ENCODE measurements at regions not wholly inside any gene's neighbourhood (a gene's known extent, or its start where the extent isn't known, plus 50 kb on each side); places are given as distances from the start of the nearest gene placed in this dataset.

DNA sequence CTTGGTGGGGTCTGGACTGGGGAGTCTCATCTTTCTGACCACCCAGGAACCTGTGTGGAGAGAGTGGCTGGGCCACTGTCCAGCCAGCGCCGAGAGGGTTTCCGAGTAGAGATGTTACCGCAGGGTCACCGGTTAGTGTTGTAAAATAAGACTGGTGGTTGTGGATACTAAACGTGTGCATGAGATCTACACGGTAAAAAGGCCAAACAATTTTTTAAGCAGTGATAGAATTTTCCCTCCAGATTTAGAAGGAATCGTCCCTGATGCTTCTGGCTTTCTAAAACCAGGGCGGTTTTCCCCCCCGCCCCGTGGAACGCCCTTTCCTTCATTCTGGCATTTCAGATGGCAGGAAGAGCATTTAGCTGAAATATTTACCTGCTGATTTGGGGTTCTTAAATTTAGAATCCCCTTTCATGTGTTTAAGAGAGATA lies 72.6 kb upstream of the PPARA start:
- no peak for DNase-seq (ENCODE audit: low read depth, low spot score)

DNA sequence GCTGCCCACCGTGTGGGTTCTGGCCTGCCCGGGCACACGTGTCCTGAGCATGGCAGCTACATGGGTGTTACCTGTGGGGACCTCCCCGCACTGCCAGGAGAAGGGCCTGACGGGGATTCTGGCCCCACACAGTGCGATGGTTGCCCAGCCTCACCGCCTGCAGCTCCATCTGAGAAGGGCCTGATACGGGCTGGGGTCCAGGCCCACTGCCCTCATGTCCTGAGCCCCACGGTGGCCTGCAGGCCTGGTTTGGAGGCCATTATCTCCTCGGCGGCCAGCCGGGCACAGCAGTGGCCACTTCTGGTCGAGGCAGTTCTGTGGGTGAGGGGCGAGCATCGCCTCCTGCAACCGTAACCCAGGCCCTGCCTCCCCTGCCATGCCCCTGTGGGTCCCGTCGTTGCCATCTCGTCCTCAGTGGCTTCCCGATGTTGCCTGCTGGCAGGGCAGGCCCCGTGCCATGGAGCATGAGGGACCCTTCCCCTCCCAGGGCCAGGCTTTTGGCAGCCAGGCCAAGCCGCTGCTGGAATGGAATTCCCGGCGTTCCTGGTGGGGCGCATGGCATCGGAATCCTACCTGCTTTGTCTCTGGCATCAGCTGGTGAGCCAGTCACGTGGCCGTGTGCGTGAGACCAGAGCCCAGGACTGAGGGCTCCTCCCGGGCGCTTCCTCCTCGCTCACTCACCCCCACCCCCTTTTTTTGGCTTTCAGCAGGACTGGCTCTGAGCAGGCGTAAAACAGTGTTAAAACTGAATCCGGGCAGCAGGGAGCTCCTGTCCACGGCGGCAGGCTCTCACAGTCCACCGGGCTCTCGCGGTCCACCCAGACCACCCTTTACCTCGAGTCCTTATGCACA lies 71.9 kb upstream of the PPARA start:
- no peak for DNase-seq (ENCODE audit: low read depth, low spot score)

- no peak for DNase-seq (ENCODE audit: low read depth, low spot score)
Measured at GRCh38 chr22:46079093-46079860, 71.0 kb upstream of the PPARA start.

DNA sequence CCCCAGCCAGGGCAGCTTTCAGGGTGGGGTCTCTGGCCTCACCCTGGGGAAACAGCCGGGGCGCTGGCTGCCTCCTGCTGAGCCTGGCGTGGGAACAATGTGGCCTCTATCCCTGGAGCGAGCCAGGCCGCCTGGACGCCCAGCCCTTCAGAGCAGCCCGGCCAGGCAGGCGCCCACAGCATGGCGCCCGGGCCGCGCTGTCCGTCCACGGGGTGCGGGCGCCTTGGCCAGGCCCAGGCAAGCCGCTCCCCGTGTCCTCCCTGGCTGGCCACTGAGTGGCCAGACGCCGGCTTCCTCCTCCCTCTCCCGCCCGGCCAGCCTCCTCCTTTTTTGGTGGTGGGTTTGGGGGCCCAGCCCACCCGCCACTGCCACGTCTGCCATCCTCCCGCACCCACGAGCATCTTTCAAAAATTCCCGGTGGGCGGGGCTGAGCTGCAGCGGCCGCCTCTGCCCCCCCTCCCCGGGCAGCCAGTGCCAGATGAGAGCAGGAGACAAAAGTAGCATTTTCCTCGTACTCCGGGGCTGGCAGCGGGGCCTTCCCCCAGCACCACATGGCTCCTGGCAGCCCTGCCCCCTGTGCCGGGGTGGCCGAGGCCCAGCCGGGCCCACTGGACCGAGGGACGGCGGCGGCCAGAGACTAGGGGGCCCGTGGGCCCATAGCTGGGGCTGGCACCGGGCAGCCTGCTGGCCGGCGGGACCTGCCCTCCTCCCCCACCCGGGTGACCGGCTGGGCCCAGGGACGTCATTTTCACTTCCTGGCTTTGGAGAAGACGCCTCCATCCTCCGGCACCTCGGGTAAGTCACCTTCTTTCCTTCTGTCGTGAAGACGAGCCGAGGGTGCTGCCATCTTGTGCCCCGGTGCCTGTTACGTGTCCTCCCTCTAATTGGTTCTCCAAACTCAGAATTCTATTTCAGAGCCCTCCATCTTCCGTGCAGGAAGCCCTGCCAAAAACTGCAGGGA lies 70.2 kb upstream of the PPARA start:
- DNase-seq (ENCODE audit: low read depth, low spot score): peak; percentile 60

DNA sequence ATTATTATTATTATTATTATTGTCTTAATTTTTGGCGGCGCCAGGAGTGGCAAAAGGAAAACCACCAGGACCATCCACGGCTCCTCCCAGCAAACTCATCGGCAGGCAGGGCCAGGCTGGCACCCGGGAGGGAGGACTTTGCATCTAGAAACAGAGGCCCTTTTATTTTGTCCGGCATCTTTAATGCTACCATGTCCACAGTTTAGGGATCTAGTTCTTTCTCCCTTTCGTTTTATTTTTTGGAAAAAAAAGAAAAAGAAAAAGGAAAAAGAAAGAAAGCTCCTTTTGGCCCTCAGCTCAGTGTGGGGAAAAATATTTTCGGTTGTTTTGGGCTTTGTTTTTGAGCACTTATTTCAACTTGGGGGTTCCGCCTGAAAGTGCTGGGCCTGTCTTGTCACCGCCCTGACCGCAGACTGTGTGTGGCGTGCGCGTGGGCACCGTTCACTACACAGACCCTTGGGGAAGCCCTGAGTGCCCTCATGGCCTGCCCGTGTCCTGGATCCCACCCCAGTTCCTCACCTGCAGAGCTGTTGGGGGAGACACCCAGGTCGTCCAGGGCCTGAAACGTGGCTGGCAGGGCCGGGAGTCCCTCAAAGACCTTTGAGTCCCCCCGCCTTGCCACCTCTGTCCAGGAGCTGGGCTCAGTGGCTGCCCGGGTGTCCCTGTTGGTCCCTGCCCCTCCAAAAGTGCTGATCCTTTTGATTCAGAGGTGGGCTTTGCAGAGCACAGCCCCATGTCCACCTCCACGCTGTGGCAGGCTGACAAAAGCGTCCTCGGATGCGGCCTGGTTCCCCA lies 69.1 kb upstream of the PPARA start:
- DNase-seq (ENCODE audit: low read depth, low spot score): no peak

- DNase-seq (ENCODE audit: low read depth, low spot score): no peak
Measured at GRCh38 chr22:46081831-46082210, 68.5 kb upstream of the PPARA start.

DNA sequence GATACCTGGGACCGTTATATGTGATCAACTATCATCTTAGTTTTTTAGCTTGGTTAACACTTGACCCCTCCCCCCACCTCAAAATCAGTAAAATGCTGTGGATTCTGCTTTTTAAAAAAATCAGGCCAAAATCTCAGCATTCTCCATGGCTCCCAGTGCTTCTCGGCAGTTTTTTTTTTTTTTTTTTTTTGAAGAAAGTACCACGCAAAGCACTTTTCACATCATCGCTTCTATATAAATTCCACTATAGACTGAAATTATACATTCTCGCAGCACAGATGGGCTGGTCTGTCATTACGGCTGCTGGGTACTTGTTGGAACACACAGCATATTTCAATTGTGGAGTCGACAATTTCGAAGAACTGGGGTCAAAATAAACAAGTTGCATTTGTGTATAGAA lies 67.7 kb upstream of the PPARA start:
- no peak for DNase-seq (ENCODE audit: low read depth, low spot score)

DNA sequence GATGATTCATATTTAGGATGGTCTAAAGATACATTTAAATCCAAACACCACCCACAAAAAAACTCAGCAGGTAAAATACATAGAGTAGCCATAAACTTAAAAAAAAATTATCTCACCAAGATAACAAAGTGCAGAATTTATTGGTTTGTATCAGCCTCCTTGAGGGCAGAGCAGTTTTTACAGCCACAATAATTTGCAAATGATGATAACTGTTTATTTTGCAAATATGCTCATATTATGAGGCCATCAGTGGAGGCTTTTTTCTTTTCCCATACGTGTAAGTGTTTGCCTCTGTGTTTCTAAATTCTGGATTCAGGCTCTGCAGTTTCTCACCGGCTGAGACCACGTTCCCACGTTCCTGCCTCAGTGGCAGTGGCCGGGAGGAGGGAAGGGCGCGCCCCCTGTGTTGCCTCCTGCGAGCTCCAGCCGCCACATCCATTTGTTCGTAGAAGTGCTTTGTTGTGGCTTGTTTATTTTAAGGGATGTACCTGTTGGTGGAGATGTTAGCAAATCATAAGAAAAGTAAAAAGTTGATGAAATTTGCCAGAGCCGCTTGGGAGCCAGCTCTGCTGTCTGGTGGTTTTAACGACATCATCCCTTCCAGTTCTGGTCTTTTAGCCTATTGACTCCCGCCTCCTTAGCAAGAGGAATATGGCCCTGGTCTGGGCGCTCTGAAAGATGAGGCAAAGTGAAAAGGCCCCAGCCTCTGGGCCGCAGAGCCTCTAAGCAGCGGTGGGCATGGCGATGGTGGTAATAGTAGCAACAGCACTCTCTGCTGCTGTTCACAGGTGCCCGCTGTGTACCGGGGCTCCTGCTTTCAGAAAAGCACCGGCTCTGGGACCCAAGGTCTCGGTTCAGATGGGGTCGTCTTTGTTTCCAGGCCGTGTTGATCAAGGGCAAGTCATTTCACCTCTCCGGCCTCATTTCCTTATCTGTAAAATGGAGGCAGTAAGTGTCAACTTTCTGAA lies 66.7 kb upstream of the PPARA start:
- no peak for DNase-seq (ENCODE audit: low read depth, low spot score)

DNA sequence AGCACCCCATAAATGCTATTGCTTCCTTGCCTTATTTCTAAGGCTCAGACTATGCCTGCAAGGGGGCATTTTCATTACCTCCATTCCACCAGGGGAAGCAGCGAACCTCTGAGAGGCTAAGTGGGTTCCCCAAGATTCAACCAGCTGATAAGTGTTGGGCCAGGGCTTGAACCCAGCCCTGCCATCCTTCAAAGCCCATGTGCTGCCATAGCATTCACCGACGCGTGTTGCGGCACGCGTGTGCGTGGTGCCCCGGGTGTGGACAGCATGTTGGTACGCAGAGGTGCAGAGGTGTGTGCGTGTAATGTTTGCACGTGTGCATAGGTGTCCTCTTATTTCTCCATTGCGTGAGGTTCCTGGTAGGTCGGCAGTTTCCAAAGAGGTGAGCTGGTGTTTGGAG lies 66.0 kb upstream of the PPARA start:
- DNase-seq (ENCODE audit: low read depth, low spot score): no peak

- peak; percentile 84 for DNase-seq (ENCODE audit: low read depth, low spot score)
Measured at GRCh38 chr22:46084943-46085827, 65.1 kb upstream of the PPARA start.

DNA sequence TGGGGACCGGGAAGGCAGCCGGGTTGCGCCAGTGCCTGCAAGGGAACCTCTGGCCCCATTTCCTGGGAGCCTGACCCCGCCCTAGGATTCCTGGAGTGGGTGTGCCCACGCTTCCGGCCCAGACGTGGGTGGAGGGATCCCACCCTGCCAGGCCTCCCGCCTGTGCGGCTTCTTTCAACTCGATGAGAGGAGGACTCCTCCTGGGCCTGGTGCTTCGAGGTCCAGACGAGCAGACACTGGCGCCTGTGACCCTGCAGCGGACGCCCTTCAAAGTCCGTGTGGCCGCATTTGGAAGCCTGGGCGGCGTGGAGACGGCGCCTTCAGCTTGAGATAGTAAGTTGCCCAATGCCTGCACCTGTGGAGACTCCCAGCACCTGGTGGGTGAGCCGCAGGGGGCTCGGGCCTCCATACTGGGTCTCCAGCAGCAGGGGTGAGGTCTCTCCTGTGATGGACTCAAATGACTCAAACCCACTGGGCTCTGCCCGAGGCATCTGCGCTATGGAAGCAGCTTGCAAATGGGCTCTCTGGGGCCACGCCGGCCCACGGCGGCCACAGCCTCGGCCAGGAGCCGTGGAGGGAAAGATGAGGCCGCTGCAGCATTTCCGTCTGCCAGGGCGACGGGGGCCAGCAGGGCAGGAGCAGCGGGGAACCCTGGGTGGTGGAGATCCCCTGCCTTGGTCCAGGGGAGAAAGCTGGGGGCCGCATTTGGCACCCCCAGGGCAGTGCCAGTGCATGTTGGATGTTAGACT lies 64.3 kb upstream of the PPARA start:
- no peak for DNase-seq (ENCODE audit: low read depth, low spot score)

- DNase-seq (ENCODE audit: low read depth, low spot score): no peak
Measured at GRCh38 chr22:46086577-46087335, 63.6 kb upstream of the PPARA start.

DNA sequence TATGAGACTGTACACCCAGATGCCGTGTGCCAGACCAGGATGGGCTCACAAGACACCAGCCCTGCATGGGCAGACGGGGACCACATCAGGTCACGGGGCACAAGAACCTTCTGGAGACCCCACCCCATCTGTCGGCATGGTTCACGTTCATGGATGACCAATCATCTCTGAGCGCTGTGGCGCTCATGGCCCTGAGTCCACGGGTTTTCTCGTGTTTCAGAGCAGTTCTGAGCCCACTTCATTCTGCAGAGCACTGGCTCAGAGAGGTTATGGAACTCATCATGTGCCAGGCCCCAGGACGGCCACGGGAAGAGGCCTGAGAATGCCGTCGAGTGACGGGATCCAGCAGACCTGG lies 63.0 kb upstream of the PPARA start:
- no peak for DNase-seq (ENCODE audit: low read depth, low spot score)

- DNase-seq (ENCODE audit: low read depth, low spot score): peak; percentile 68
Measured at GRCh38 chr22:46087816-46088277, 62.5 kb upstream of the PPARA start.

DNA sequence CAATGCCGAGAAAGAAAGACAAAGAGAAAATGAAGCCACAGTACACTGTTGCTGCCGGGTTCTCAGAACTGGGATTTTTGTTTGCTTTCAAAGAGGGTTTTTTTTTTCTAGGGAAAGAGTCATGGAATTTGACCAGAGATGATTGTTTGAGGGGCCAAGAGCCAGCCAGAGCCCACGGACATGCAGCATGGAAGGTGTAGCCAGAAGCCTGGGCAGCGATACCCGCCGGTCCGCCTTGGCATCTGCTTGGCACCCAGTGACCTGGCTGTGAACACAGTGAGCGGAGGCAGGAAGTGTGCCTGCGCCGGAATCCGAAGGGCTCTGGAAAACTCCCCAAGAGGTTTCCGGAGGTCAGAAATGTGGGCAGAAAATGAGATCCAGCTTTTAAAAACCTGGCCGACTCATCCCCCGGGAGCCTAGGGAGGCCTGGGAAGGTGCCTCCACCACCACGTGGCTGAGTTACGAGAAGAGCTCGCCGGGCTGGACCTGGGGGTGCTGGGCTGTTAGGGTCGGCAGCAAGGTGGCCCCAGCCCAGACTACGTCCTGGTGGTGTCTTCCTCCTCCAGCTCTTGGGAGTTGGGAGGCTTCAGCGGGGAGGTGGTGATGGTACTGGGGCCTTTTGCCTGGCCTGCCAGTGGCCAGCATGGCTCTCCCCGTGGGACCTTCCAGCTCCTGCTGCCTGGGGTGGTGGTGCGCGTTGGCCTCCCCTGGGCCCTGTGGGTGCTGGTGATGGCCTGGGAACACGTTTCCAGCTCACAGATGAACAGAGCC lies 61.6 kb upstream of the PPARA start:
- peak; percentile 55 for DNase-seq (ENCODE audit: low read depth, low spot score)

DNA sequence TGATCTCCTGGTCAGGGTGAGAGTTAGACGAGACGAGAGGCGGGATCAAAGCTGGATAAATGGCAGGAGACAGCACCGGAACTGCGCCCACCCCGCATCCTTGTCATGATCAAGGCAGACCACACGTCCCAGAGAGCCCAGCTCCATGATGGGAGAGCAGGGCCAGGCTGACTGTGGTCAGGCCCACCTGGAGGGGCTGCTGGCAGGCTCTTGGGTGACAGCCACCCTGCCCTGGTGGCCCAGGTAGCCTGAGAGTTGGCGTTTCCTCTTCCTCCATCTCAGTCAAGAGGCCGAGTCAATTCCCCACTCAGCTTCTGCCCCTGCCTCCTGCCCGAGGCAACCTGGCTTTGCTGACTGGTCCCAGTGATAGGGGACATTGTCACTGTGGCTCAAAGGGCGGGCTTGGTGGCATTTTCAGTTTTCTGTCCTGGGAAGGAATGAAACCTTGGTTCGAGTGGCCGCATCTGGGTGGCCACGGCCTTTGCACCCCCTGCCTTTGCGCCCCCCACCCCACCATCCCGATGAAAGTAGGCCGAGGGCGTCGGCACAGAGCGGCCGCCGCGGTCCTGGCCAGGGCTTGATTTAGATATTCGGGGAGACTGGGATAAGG lies 60.8 kb upstream of the PPARA start:
- no peak for DNase-seq (ENCODE audit: low read depth, low spot score)

Data from pulmonary artery endothelial cell (primary cell).